Activated CD4-positive, alpha-beta memory T cell treated with anti-CD3 and anti-CD28 coated beads for 36 hours (primary cell): ENCODE measurements at regions not wholly inside any gene's neighbourhood (a gene's known extent, or its start where the extent isn't known, plus 50 kb on each side); places are given as distances from the start of the nearest gene placed in this dataset.

ENCODE experiments used
- CTCF ChIA-PET: fragments of 350-600 bp; sonication (Branson Sonifier 250); formaldehyde crosslinking; loops from one replicate; lab custom pipeline; 2021; ENCODE audit warnings: antibody characterized with exemption, inconsistent platforms; lab: Charles Lee
- POLR2A ChIA-PET: fragments of 350-600 bp; sonication (Branson Sonifier 250); formaldehyde crosslinking; loops from one replicate; lab custom pipeline; 2021; ENCODE audit warnings: antibody characterized with exemption; lab: Charles Lee
- DNase-seq: peaks from one replicate; pipeline ENCODE4 v3.0.0-alpha.2; 2020
- H3K27ac Mint-ChIP-seq: one replicate; pipeline ENCODE4 v1.8.0; 2021; ENCODE audit warnings: mixed read lengths
- H3K27me3 Mint-ChIP-seq: one replicate; pipeline ENCODE4 v1.8.0; 2021; ENCODE audit warnings: mixed read lengths
- H3K36me3 Mint-ChIP-seq: one replicate; pipeline ENCODE4 v1.8.0; 2021; ENCODE audit warnings: mixed read lengths
- H3K4me1 Mint-ChIP-seq: one replicate; pipeline ENCODE4 v1.8.0; 2021; ENCODE audit warnings: low read depth, mixed read lengths
- H3K4me3 Mint-ChIP-seq: one replicate; pipeline ENCODE4 v1.8.0; 2021; ENCODE audit warnings: mild to moderate bottlenecking, mixed read lengths
- H3K9me3 Mint-ChIP-seq: one replicate; pipeline ENCODE4 v1.8.0; 2021; ENCODE audit warnings: mixed read lengths
- intact Hi-C: fragments of 100-400 bp; cut with micrococcal nuclease; formaldehyde crosslinking; loops from one replicate; pipeline ENCODE4 v1.15.1; 2023

GRCh38 chr9:79184831-79185230 lies 386.9 kb upstream of the TLE4 start:
- ChIA-PET POLR2A (no interaction called here), CTCF (no interaction called here)
- Mint-ChIP-seq H3K4me3 (no peak overlapping the region), H3K27ac (no peak overlapping the region), H3K4me1 (no peaks in the 10 kb centered on the region), H3K36me3 (no peaks in the 10 kb centered on the region), H3K27me3 (no peaks in the 10 kb centered on the region), H3K9me3 (no peaks in the 10 kb centered on the region)
- intact Hi-C loops = no loop called here
- no peak for DNase-seq

GRCh38 chr9:79185866-79186265 lies 385.9 kb upstream of the TLE4 start:
- POLR2A ChIA-PET = no interaction called here
- Mint-ChIP-seq H3K27me3 (no peaks in the 10 kb centered on the region), H3K36me3 (no peaks in the 10 kb centered on the region), H3K4me3 (no peak overlapping the region), H3K9me3 (no peaks in the 10 kb centered on the region), H3K27ac (no peak overlapping the region), H3K4me1 (no peaks in the 10 kb centered on the region)
- intact Hi-C loops = no loop called here
- no peak for DNase-seq
- CTCF ChIA-PET = no interaction called here

GRCh38 chr9:79189511-79189924 lies 382.2 kb upstream of the TLE4 start:
- Mint-ChIP-seq H3K4me1 (no peaks in the 10 kb centered on the region), H3K9me3 (no peaks in the 10 kb centered on the region), H3K27me3 (no peaks in the 10 kb centered on the region), H3K27ac (no peak overlapping the region), H3K4me3 (no peak overlapping the region), H3K36me3 (no peaks in the 10 kb centered on the region)
- ChIA-PET CTCF (interaction anchor here (0.6 kb wide), 1 partner anchor 38 kb away, joined by 3 read pairs; no protein-coding TSS in a partner anchor), POLR2A (no interaction called here)
- intact Hi-C loops = no loop called here
- DNase-seq = no peak

GRCh38 chr9:79193001-79193400 lies 378.8 kb upstream of the TLE4 start:
- ChIA-PET POLR2A (no interaction called here), CTCF (no interaction called here)
- no peaks in the 10 kb centered on the region for H3K36me3 Mint-ChIP-seq
- no peak for DNase-seq
- no peaks in the 10 kb centered on the region for H3K27me3 Mint-ChIP-seq
- H3K4me3 Mint-ChIP-seq = no peak overlapping the region
- H3K9me3 Mint-ChIP-seq = no peaks in the 10 kb centered on the region
- intact Hi-C loops = no loop called here
- no peak overlapping the region for H3K27ac Mint-ChIP-seq
- no peaks in the 10 kb centered on the region for H3K4me1 Mint-ChIP-seq

GRCh38 chr9:79193501-79194223 lies 378.1 kb upstream of the TLE4 start:
- no peaks in the 10 kb centered on the region for H3K27me3 Mint-ChIP-seq
- H3K9me3 Mint-ChIP-seq = no peaks in the 10 kb centered on the region
- ChIA-PET POLR2A (no interaction called here), CTCF (no interaction called here)
- no peaks in the 10 kb centered on the region for H3K4me1 Mint-ChIP-seq
- no peaks in the 10 kb centered on the region for H3K36me3 Mint-ChIP-seq
- H3K4me3 Mint-ChIP-seq = no peak overlapping the region
- no peak overlapping the region for H3K27ac Mint-ChIP-seq
- intact Hi-C loops = no loop called here
- DNase-seq = no peak

GRCh38 chr9:79195879-79196278 lies 375.9 kb upstream of the TLE4 start:
- POLR2A ChIA-PET = no interaction called here
- no peak for DNase-seq
- H3K4me1 Mint-ChIP-seq = no peaks in the 10 kb centered on the region
- CTCF ChIA-PET = no interaction called here
- H3K27ac Mint-ChIP-seq = no peak overlapping the region
- H3K9me3 Mint-ChIP-seq = no peaks in the 10 kb centered on the region
- H3K4me3 Mint-ChIP-seq = no peak overlapping the region
- intact Hi-C loops = no loop called here
- H3K27me3 Mint-ChIP-seq = peaks cover 4% of the 10 kb centered on the region
- no peaks in the 10 kb centered on the region for H3K36me3 Mint-ChIP-seq

GRCh38 chr9:79196606-79197005 lies 375.2 kb upstream of the TLE4 start:
- Mint-ChIP-seq H3K4me1 (no peaks in the 10 kb centered on the region), H3K27ac (no peak overlapping the region), H3K4me3 (no peak overlapping the region), H3K9me3 (no peaks in the 10 kb centered on the region), H3K36me3 (no peaks in the 10 kb centered on the region), H3K27me3 (peaks cover 4% of the 10 kb centered on the region)
- ChIA-PET POLR2A (no interaction called here), CTCF (no interaction called here)
- intact Hi-C loops = no loop called here
- DNase-seq = no peak

- Mint-ChIP-seq H3K27ac (no peak overlapping the region), H3K9me3 (no peaks in the 10 kb centered on the region), H3K36me3 (no peaks in the 10 kb centered on the region), H3K4me3 (no peak overlapping the region), H3K27me3 (peaks cover 4% of the 10 kb centered on the region), H3K4me1 (no peaks in the 10 kb centered on the region)
- intact Hi-C loops = no loop called here
- ChIA-PET POLR2A (no interaction called here), CTCF (no interaction called here)
- DNase-seq = no peak
Measured at GRCh38 chr9:79200336-79200735, 371.4 kb upstream of the TLE4 start.

- DNase-seq = no peak
- Mint-ChIP-seq H3K36me3 (no peaks in the 10 kb centered on the region), H3K4me1 (no peaks in the 10 kb centered on the region), H3K27me3 (peaks cover 4% of the 10 kb centered on the region), H3K27ac (no peak overlapping the region), H3K4me3 (no peak overlapping the region), H3K9me3 (no peaks in the 10 kb centered on the region)
- CTCF ChIA-PET = no interaction called here
- intact Hi-C loops = no loop called here
- POLR2A ChIA-PET = no interaction called here
Measured at GRCh38 chr9:79201636-79202035, 370.1 kb upstream of the TLE4 start.

- Mint-ChIP-seq H3K9me3 (no peaks in the 10 kb centered on the region), H3K4me1 (no peaks in the 10 kb centered on the region), H3K36me3 (no peaks in the 10 kb centered on the region), H3K4me3 (no peak overlapping the region), H3K27me3 (peaks cover 2% of the 10 kb centered on the region), H3K27ac (no peak overlapping the region)
- no peak for DNase-seq
- CTCF ChIA-PET = no interaction called here
- POLR2A ChIA-PET = no interaction called here
- intact Hi-C loops = no loop called here
Measured at GRCh38 chr9:79208791-79209396, 362.9 kb upstream of the TLE4 start.

GRCh38 chr9:79210541-79211243 lies 361.1 kb upstream of the TLE4 start:
- H3K4me1 Mint-ChIP-seq = no peaks in the 10 kb centered on the region
- CTCF ChIA-PET = no interaction called here
- peaks cover 2% of the 10 kb centered on the region for H3K27me3 Mint-ChIP-seq
- no peak overlapping the region for H3K27ac Mint-ChIP-seq
- POLR2A ChIA-PET = no interaction called here
- H3K4me3 Mint-ChIP-seq = no peak overlapping the region
- H3K9me3 Mint-ChIP-seq = no peaks in the 10 kb centered on the region
- no peaks in the 10 kb centered on the region for H3K36me3 Mint-ChIP-seq
- intact Hi-C loops = no loop called here
- DNase-seq = no peak

GRCh38 chr9:79213417-79214125 lies 358.2 kb upstream of the TLE4 start:
- no peaks in the 10 kb centered on the region for H3K9me3 Mint-ChIP-seq
- CTCF ChIA-PET = no interaction called here
- H3K27me3 Mint-ChIP-seq = peaks cover 2% of the 10 kb centered on the region
- intact Hi-C loops = no loop called here
- POLR2A ChIA-PET = no interaction called here
- no peaks in the 10 kb centered on the region for H3K4me1 Mint-ChIP-seq
- no peak for DNase-seq
- no peak overlapping the region for H3K4me3 Mint-ChIP-seq
- no peaks in the 10 kb centered on the region for H3K36me3 Mint-ChIP-seq
- no peak overlapping the region for H3K27ac Mint-ChIP-seq
